Endothelial cell of umbilical vein (primary cell): ENCODE measurements at regions not wholly inside any gene's neighbourhood (a gene's known extent, or its start where the extent isn't known, plus 50 kb on each side); places are given as distances from the start of the nearest gene placed in this dataset.

ENCODE experiments used
- BruUV-seq: library from RNA; stranded (reverse); fragments of 400-500 nt; replicated peaks from 2 replicates; lab custom pipeline; 2021; lab: Mats Ljungman, UMichigan
- CTCF ChIA-PET: fragments of 300-600, 350-600 bp; sonication (Branson Sonifier 250); formaldehyde crosslinking; loops from one replicate; lab custom pipeline; 2021; ENCODE audit warnings: antibody characterized with exemption, inconsistent platforms; lab: Charles Lee
- POLR2A ChIA-PET: fragments of 300-600, 350-600 bp; sonication (Branson Sonifier 250); formaldehyde crosslinking; loops from one replicate; lab custom pipeline; 2021; ENCODE audit warnings: antibody characterized with exemption, inconsistent platforms; lab: Charles Lee
- DNase-seq: peaks from one replicate; pipeline ENCODE4 v3.0.0-alpha.2; 2011; ENCODE audit warnings: low read depth, low spot score
- FAIRE-seq: peaks from 2 replicates; lab custom pipeline; 2011; peaks lifted over from hg19 to GRCh38; lab: Jason Lieb, UNC
- H2AFZ ChIP-seq: 2 replicates; pipeline ENCODE4 v1.6.0; 2012; ENCODE audit warnings: low read depth, low read length, control low read depth, inconsistent platforms
- H3K27ac ChIP-seq: 2 replicates; pipeline ENCODE4 v1.5.1; 2011; ENCODE audit warnings: low read depth, mild to moderate bottlenecking, control low read depth, low read length, moderate library complexity; ENCODE audit not compliant: insufficient read depth
- H3K27me3 ChIP-seq, 2 experiments: 2 replicates each; pipeline versions ENCODE4 v1.6.0 to v1.6.1; 2011; ENCODE audit warnings: low read length in 2 of 2, mixed read lengths in 1 of 2; ENCODE audit not compliant: control insufficient read depth in 2 of 2, insufficient read depth in 2 of 2
- H3K36me3 ChIP-seq, 2 experiments: 2 replicates in 1 of 2; 3 replicates in 1 of 2; pipeline ENCODE4 v1.5.1; 2011; ENCODE audit warnings: low read length in 2 of 2, mild to moderate bottlenecking in 1 of 2, moderate library complexity in 1 of 2; ENCODE audit not compliant: control insufficient read depth in 2 of 2, insufficient read depth in 2 of 2; ENCODE audit errors: extremely low read depth in 1 of 2
- H3K4me1 ChIP-seq: 3 replicates; pipeline ENCODE4 v1.5.1; 2011; ENCODE audit warnings: mild to moderate bottlenecking, low read length; ENCODE audit not compliant: control insufficient read depth, insufficient read depth; ENCODE audit errors: extremely low read depth
- H3K4me2 ChIP-seq: 2 replicates; pipeline ENCODE4 v1.6.1; 2011; ENCODE audit warnings: low read length, control low read depth, mixed read lengths; ENCODE audit not compliant: insufficient read depth
- H3K4me3 ChIP-seq, 3 experiments: fragments of 200-600 bp in 1 of 3; sonication (generic), shearing (Covaris generic) in 1 of 3; replicated peaks in 1 of 3; 2 replicates each; pipeline ENCODE4 v1.5.1; 2011 to 2016; ENCODE audit warnings: control low read depth in 3 of 3, low read length in 3 of 3, mild to moderate bottlenecking in 2 of 3, inconsistent platforms in 1 of 3, low read depth in 1 of 3, moderate library complexity in 1 of 3; ENCODE audit not compliant: insufficient read depth in 1 of 3
- H3K79me2 ChIP-seq: 2 replicates; pipeline ENCODE4 v1.6.0; 2012; ENCODE audit warnings: low read length, inconsistent platforms; ENCODE audit not compliant: control insufficient read depth, insufficient read depth
- H3K9ac ChIP-seq: replicated peaks from 2 replicates; pipeline ENCODE3; 2011; ENCODE audit warnings: low read length, control low read depth; ENCODE audit not compliant: insufficient read depth; ENCODE audit errors: extremely low read depth
- H3K9me1 ChIP-seq: replicated peaks from 3 replicates; pipeline ENCODE4 v1.6.0; 2011; ENCODE audit warnings: mild to moderate bottlenecking, low read length; ENCODE audit not compliant: control insufficient read depth, insufficient read depth; ENCODE audit errors: extremely low read depth
- H3K9me3 ChIP-seq: replicated peaks from 2 replicates; pipeline ENCODE4 v1.5.1; 2012; ENCODE audit warnings: low read length, inconsistent platforms; ENCODE audit not compliant: control insufficient read depth, insufficient read depth
- H4K20me1 ChIP-seq: replicated peaks from 2 replicates; pipeline ENCODE3; 2011; ENCODE audit warnings: mild to moderate bottlenecking, low read length; ENCODE audit not compliant: control insufficient read depth, insufficient read depth; ENCODE audit errors: extremely low read depth
- CTCF ChIP-seq, 2 donors: IDR thresholded peaks; 1 replicate in 1 of 2; 2 replicates in 1 of 2; pipeline ENCODE4 v1.5.1; 2011; ENCODE audit warnings: low read length in 2 of 2, mild to moderate bottlenecking in 2 of 2, moderate library complexity in 2 of 2, control low read depth in 1 of 2, inconsistent platforms in 1 of 2, low read depth in 1 of 2; ENCODE audit not compliant: insufficient read depth in 1 of 2; ENCODE audit errors: extremely low read depth in 1 of 2
- EZH2 ChIP-seq: IDR thresholded peaks from 2 replicates; pipeline ENCODE4 v1.6.1; 2012; ENCODE audit warnings: borderline replicate concordance, low read depth, mild to moderate bottlenecking, moderate library complexity, low read length, inconsistent platforms; ENCODE audit not compliant: severe bottlenecking
- FOS ChIP-seq: IDR thresholded peaks from 2 replicates; pipeline ENCODE4 v1.6.1; 2011; ENCODE audit warnings: mild to moderate bottlenecking, low read length, moderate library complexity, borderline replicate concordance; ENCODE audit not compliant: insufficient read depth
- GATA2 ChIP-seq: IDR thresholded peaks from 2 replicates; pipeline ENCODE4 v1.7.0; 2011; ENCODE audit warnings: low read depth, mild to moderate bottlenecking, moderate library complexity, mixed read lengths, low read length; ENCODE audit not compliant: insufficient read length, insufficient read depth
- JUN ChIP-seq: IDR thresholded peaks from 2 replicates; pipeline ENCODE4 v1.6.1; 2011; ENCODE audit warnings: borderline replicate concordance, low read depth; ENCODE audit not compliant: insufficient read length, insufficient read depth
- MYC ChIP-seq: IDR thresholded peaks from one replicate; pipeline ENCODE4 v1.6.1; 2011; ENCODE audit warnings: mild to moderate bottlenecking, low read depth, low read length
- POLR2A ChIP-seq: IDR thresholded peaks from 2 replicates; pipeline ENCODE4 v1.6.1; 2012; ENCODE audit warnings: low read depth, mild to moderate bottlenecking, control low read depth, low read length
- POLR2AphosphoS5 ChIP-seq: IDR thresholded peaks from 2 replicates; pipeline ENCODE4 v1.6.1; 2012; ENCODE audit warnings: low read depth, mild to moderate bottlenecking, control low read depth, low read length, moderate library complexity; ENCODE audit not compliant: insufficient read depth
- dilution Hi-C: fragments of 300-500 bp; cut with MboI; formaldehyde crosslinking; loops from one replicate; pipeline ENCODE4 v1.15.0; 2019; ENCODE audit warnings: low sequenced_read_pairs; ENCODE audit not compliant: extremely low pct_ligation_motif_present
- intact Hi-C: fragments of 100-400 bp; cut with micrococcal nuclease; formaldehyde crosslinking; loops from one replicate; pipeline ENCODE4 v1.10.0; 2022
- TF ChIP-seq, protein P1 (sequence below): IDR thresholded peaks from 2 replicates; pipeline ENCODE4 v1.6.1; 2011; ENCODE audit not compliant: insufficient read depth, insufficient read length

DNA sequence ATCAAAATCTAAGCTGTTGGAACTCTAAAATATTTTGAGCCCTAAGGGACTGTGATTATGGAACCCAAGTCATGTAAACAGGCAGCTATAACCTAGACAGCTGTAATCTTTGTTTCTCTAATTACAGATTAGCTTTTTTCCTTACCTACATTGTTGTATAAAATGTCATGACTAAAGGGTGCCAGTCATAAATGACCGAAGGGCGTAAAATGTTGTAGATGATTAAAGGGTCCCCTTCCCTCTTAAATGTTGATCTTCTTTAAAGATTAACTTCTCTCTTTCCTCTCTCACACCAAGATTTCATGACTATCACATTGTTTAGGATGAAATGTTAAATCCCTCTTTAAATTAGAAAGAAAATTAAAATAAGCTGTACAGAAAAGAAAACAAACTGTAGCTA lies 659.4 kb upstream of the NR3C2 start:
- POLR2A ChIA-PET, result no interaction called here
- Histone ChIP-seq H3K79me2 (no peaks in the 10 kb centered on the region), H3K27me3 (no peaks in the 10 kb centered on the region), H3K9me1 (no peaks in the 10 kb centered on the region), H3K27ac (no peak overlapping the region), H3K9ac (no peak overlapping the region), H3K36me3 (no peaks in the 10 kb centered on the region), H3K4me1 (no peaks in the 10 kb centered on the region), H4K20me1 (no peaks in the 10 kb centered on the region), H3K4me3 (no peak overlapping the region), H3K4me2 (no peak overlapping the region), H2AFZ (no peak overlapping the region), H3K9me3 (no peaks in the 10 kb centered on the region)
- intact Hi-C loops (no loop called here), dilution Hi-C loops (no loop called here)
- DNase-seq, result no peak
- TF ChIP-seq MYC (no peak), GATA2 (no peak), CTCF (IDR thresholded peaks at IDR 0.05; ENCODE audit: extremely low read depth in 1 of 2, insufficient read depth in 1 of 2, low read depth in 1 of 2, low read length in 2 of 2) (no peak), JUN (no peak), FOS (no peak), POLR2AphosphoS5 (no peak), EZH2 (no peak), POLR2A (no peak)
- TF ChIP-seq, protein P1, sequence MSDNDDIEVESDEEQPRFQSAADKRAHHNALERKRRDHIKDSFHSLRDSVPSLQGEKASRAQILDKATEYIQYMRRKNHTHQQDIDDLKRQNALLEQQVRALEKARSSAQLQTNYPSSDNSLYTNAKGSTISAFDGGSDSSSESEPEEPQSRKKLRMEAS, result no peak
- CTCF ChIA-PET, result no interaction called here
- no TSS peak for BruUV-seq
- FAIRE-seq, result no peak
